ENCODE measurements at regions not wholly inside any gene's neighbourhood (a gene's known extent, or its start where the extent isn't known, plus 50 kb on each side); places are given as distances from the start of the nearest gene placed in this dataset.

DNA sequence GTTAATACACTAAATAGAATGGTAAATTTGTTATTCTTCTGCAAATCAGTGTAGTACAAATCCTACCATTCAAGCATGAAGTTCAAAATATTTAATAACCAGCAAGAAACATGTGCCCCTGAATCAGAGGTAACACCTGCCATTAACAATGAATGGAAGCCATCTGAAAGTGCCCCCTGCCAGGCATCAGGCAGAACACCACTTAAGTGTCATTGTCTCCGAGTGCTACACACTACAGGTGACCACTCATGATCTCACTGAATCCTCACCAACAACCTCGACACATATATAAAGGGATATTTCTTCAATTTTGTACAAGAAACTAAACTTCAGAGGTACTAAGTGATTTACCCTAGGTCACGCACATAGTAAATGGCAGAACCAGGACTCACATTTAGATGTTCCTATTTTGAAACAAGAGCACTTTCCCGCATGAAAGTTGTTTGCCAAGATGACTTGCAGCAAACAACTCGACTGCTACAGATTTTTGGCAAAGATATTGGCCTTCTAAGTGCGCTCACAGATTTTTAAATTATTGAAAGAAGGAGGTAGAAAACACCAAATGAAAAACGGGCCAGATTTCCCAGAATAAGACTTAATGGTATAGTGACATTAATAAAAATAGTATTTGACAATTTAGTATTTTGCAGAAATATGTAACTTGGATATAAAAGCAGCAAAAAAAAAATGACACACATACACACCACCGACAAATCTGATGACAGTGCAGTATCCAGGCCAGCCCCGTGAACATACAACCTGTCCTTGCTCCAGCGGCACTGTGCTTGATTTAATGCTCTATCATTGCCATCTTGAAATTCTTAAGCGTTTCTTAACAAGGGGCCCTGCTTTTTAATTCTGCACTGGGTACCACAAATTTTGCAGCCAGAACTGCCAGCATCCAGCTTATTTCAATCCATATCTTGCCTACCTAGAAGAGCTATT, 274.5 kb downstream of the ALDH8A1 start:
- FAIRE-seq, result no peak
- CTCF ChIA-PET, result interaction anchor here (0.7 kb wide), 1 partner anchor 265 kb away, joined by 3 read pairs; no protein-coding TSS in a partner anchor
- dilution Hi-C loops (cut with MboI; ENCODE audit: extremely low pct_ligation_motif_present, low sequenced_read_pairs), result no loop called here

DNA sequence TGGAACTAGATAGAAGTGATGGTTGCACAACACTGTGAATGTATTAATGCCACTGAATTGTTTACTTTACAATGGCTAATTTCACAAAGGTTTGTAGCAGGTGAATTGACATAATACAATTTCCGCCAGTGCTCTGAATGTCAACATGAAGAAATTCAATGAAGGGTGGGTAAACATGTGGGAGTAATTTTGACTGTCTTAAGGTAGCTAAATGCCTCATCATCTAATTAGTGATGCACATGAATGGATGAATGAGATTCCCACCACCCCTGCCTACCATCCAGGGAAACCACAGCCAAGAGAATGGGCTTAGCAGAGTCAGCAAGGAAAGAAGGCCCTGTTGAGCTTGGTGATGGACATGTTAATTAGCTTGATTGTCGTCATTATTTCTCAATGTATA, 275.3 kb downstream of the ALDH8A1 start:
- intact Hi-C loops (cut with micrococcal nuclease), result no loop called here
- no peaks in the 10 kb centered on the region for H3K27me3 ChIP-seq (ENCODE audit: control insufficient read depth in 2 of 2, insufficient read depth in 2 of 2, low read length in 2 of 2)
- H3K4me2 ChIP-seq (ENCODE audit: insufficient read depth, low read length), result no peak overlapping the region
- dilution Hi-C loops (cut with MboI; ENCODE audit: extremely low pct_ligation_motif_present, low sequenced_read_pairs), result no loop called here
- no TSS peak for BruUV-seq (replicated peaks)
- no peak overlapping the region for H3K4me3 ChIP-seq (replicated peaks in 1 of 3; ENCODE audit: insufficient read depth in 1 of 3, low read depth in 1 of 3, low read length in 3 of 3)
- CTCF ChIA-PET, result interaction anchor here (1.5 kb wide), 1 partner anchor 16 kb away, joined by 5 read pairs; no protein-coding TSS in a partner anchor
- H2AFZ ChIP-seq (ENCODE audit: low read depth, low read length), result no peak overlapping the region
- DNase-seq (ENCODE audit: low read depth, low spot score) (no peak), FAIRE-seq (no peak)
- H3K9me3 ChIP-seq (replicated peaks; ENCODE audit: control insufficient read depth, insufficient read depth, low read length), result no peaks in the 10 kb centered on the region
- H3K36me3 ChIP-seq (ENCODE audit: control insufficient read depth in 2 of 2, extremely low read depth in 1 of 2, insufficient read depth in 2 of 2, low read length in 2 of 2), result no peaks in the 10 kb centered on the region
- H3K9ac ChIP-seq (replicated peaks; ENCODE audit: extremely low read depth, insufficient read depth, low read length), result no peak overlapping the region
- no peaks in the 10 kb centered on the region for H4K20me1 ChIP-seq (replicated peaks; ENCODE audit: control insufficient read depth, extremely low read depth, insufficient read depth, low read length)
- POLR2A ChIA-PET, result no interaction called here
- TF ChIP-seq FOS (IDR thresholded peaks at IDR 0.05; ENCODE audit: borderline replicate concordance, insufficient read depth, low read length) (no peak), MYC (IDR thresholded peaks at IDR 0.05; ENCODE audit: low read depth, low read length) (no peak), EZH2 (IDR thresholded peaks at IDR 0.05; ENCODE audit: borderline replicate concordance, low read depth, low read length, severe bottlenecking) (no peak), GATA2 (IDR thresholded peaks at IDR 0.05; ENCODE audit: insufficient read depth, insufficient read length, low read depth, low read length) (no peak), POLR2A (IDR thresholded peaks at IDR 0.05; ENCODE audit: low read depth, low read length) (no peak), POLR2AphosphoS5 (IDR thresholded peaks at IDR 0.05; ENCODE audit: insufficient read depth, low read depth, low read length) (no peak)
- TF ChIP-seq, protein P1, sequence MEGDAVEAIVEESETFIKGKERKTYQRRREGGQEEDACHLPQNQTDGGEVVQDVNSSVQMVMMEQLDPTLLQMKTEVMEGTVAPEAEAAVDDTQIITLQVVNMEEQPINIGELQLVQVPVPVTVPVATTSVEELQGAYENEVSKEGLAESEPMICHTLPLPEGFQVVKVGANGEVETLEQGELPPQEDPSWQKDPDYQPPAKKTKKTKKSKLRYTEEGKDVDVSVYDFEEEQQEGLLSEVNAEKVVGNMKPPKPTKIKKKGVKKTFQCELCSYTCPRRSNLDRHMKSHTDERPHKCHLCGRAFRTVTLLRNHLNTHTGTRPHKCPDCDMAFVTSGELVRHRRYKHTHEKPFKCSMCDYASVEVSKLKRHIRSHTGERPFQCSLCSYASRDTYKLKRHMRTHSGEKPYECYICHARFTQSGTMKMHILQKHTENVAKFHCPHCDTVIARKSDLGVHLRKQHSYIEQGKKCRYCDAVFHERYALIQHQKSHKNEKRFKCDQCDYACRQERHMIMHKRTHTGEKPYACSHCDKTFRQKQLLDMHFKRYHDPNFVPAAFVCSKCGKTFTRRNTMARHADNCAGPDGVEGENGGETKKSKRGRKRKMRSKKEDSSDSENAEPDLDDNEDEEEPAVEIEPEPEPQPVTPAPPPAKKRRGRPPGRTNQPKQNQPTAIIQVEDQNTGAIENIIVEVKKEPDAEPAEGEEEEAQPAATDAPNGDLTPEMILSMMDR (IDR thresholded peaks at IDR 0.05; ENCODE audit: extremely low read depth in 1 of 2, insufficient read depth in 1 of 2, low read depth in 1 of 2, low read length in 2 of 2), result no peak
- no peak overlapping the region for H3K27ac ChIP-seq (ENCODE audit: insufficient read depth, low read depth, low read length)
- peaks cover 3% of the 10 kb centered on the region for H3K4me1 ChIP-seq (ENCODE audit: control insufficient read depth, extremely low read depth, insufficient read depth, low read length)
- H3K79me2 ChIP-seq (ENCODE audit: control insufficient read depth, insufficient read depth, low read length), result no peaks in the 10 kb centered on the region
- H3K9me1 ChIP-seq (replicated peaks; ENCODE audit: control insufficient read depth, extremely low read depth, insufficient read depth, low read length), result no peaks in the 10 kb centered on the region

More for the DNA sequence above, 274.5 kb downstream of the ALDH8A1 start:
- H3K27me3 ChIP-seq (ENCODE audit: control insufficient read depth in 2 of 2, insufficient read depth in 2 of 2, low read length in 2 of 2), result no peaks in the 10 kb centered on the region
- H3K4me1 ChIP-seq (ENCODE audit: control insufficient read depth, extremely low read depth, insufficient read depth, low read length), result peaks cover 3% of the 10 kb centered on the region
- H3K9me1 ChIP-seq (replicated peaks; ENCODE audit: control insufficient read depth, extremely low read depth, insufficient read depth, low read length), result no peaks in the 10 kb centered on the region
- POLR2A ChIA-PET, result no interaction called here
- no peaks in the 10 kb centered on the region for H4K20me1 ChIP-seq (replicated peaks; ENCODE audit: control insufficient read depth, extremely low read depth, insufficient read depth, low read length)
- H3K36me3 ChIP-seq (ENCODE audit: control insufficient read depth in 2 of 2, extremely low read depth in 1 of 2, insufficient read depth in 2 of 2, low read length in 2 of 2), result no peaks in the 10 kb centered on the region
- no peak overlapping the region for H3K4me2 ChIP-seq (ENCODE audit: insufficient read depth, low read length)
- no TSS peak for BruUV-seq (replicated peaks)
- intact Hi-C loops (cut with micrococcal nuclease), result no loop called here
- no peaks in the 10 kb centered on the region for H3K79me2 ChIP-seq (ENCODE audit: control insufficient read depth, insufficient read depth, low read length)
- H3K9ac ChIP-seq (replicated peaks; ENCODE audit: extremely low read depth, insufficient read depth, low read length), result no peak overlapping the region
- TF ChIP-seq EZH2 (IDR thresholded peaks at IDR 0.05; ENCODE audit: borderline replicate concordance, low read depth, low read length, severe bottlenecking) (no peak), POLR2AphosphoS5 (IDR thresholded peaks at IDR 0.05; ENCODE audit: insufficient read depth, low read depth, low read length) (no peak), MYC (IDR thresholded peaks at IDR 0.05; ENCODE audit: low read depth, low read length) (no peak)
- no peak overlapping the region for H3K4me3 ChIP-seq (replicated peaks in 1 of 3; ENCODE audit: insufficient read depth in 1 of 3, low read depth in 1 of 3, low read length in 3 of 3)
- H3K27ac ChIP-seq (ENCODE audit: insufficient read depth, low read depth, low read length), result no peak overlapping the region
- no peak overlapping the region for H2AFZ ChIP-seq (ENCODE audit: low read depth, low read length)
- no peaks in the 10 kb centered on the region for H3K9me3 ChIP-seq (replicated peaks; ENCODE audit: control insufficient read depth, insufficient read depth, low read length)
- DNase-seq (ENCODE audit: low read depth, low spot score), result no peak

All from endothelial cell of umbilical vein (primary cell).